ENCODE measurements at regions not wholly inside any gene's neighbourhood (a gene's known extent, or its start where the extent isn't known, plus 50 kb on each side); places are given as distances from the start of the nearest gene placed in this dataset.

DNA sequence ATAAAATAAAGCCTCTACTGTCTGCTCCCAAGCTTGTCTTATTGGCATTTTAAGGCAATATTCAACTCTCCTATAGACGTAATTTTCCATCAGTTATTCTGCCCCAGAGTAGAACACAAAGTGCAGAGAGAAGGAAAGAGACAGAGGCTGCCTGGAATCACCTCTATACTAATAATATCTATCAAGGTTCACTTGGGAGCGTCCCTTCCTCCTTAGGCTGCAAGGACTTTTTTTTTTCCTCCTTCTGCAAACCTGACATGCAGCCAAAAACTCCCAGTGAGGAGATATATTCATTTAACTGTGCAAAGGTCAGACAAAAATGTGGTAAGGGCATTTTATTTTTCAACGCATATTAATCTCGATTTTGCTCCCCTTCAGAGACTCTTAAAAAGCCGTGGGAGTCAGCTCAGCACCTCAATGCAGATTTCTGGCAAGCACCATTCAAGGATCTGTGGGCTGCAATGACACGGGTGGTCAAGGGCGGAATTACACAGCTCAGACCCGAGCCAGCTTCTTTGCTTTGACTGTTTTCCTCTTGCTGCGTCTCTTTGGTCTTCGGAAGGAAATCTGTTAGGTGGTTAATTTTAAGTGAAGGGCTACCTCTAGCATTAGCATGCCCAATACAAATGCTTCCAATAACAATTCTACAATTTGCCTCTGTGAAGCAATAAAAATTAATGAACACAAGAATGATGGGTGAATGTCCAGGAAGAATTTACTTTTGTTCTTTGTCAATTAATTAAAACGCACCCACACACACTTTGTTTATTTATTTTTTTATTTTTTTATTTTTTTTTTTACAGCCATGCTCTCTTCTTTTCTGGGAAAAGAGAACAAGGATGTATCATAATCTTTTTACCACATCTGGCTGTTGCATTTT lies 587.7 kb upstream of the GRAMD2B start:
- DNase-seq, result peak; percentile 47 to 59

DNA sequence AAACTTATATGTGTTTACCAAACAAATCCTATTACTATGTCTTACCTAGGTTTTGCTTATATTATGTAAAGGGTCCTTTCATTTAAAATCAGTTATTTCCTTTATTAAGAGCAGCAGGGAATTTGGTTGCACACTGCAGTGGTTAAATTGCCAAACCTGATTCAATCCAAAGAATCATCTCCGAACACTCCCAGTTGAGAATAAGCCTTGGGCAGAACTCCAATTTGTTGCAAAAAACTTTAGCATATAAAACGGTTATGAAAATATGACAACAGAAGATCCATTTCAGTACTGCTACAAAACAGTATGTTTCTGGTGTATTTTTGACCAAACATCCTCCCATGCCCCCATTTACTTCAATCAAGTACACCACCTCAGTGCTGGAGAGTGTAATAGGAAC lies 587.0 kb upstream of the GRAMD2B start:
- DNase-seq, result no peak

GRCh38 chr5:125837866-125838265 lies 585.3 kb upstream of the GRAMD2B start:
- DNase-seq, result no peak

GRCh38 chr5:125847561-125847960 lies 575.6 kb upstream of the GRAMD2B start:
- DNase-seq, result no peak

GRCh38 chr5:125848751-125849150 lies 574.5 kb upstream of the GRAMD2B start:
- no peak for DNase-seq

DNA sequence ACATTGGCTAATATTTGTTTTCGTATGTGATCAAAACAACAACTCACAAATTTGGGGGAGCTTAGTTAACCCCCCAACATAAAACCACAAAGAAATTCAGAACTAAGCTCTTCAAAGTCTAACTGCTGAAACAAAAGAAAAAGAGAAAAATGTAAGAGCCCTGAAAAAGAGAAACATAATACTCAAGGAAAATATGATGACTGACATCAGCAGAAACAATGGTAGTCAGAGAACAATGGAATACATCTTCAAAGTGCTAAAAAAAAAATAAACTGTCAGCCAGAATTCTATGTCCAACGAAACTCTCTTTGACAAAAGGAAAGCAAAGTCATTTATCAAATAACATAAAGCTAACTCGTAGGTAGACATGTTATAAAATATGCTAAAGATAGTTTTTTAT lies 566.3 kb upstream of the GRAMD2B start:
- DNase-seq, result no peak

- DNase-seq, result no peak
Observed at GRCh38 chr5:125863579-125863978, 559.6 kb upstream of the GRAMD2B start.

DNA sequence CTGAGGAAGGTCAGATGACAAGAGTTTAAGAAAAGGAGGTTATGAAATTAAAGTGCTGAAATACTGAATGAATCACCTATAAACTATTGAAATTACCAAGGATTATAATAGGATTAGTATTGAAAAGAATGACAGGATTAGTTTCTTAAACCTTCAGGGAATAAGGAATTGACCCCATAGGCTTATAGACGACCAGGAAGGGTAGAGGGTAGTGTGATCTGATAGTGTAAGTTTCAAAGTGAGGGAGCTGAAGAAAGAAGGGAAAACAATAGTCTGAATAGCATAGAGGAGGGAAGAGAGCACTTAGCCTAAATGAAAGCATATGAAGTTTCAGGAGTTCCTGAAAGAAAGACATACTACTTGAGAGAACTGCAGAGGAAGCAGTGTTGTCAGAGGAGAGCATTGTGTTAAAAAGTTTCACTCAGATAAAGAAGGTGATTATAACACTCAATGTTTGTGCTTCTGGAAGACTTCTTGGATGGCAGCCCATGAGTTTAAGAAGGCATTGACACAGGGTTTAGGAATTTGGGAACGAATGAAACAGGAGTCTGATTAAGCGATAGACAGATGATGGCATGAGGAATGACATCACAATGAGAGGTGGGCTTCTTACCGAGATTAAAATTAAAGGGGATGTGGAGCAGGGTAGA lies 557.9 kb upstream of the GRAMD2B start:
- DNase-seq, result no peak

- no peak for DNase-seq
Observed at GRCh38 chr5:125868036-125868435, 555.2 kb upstream of the GRAMD2B start.

DNA sequence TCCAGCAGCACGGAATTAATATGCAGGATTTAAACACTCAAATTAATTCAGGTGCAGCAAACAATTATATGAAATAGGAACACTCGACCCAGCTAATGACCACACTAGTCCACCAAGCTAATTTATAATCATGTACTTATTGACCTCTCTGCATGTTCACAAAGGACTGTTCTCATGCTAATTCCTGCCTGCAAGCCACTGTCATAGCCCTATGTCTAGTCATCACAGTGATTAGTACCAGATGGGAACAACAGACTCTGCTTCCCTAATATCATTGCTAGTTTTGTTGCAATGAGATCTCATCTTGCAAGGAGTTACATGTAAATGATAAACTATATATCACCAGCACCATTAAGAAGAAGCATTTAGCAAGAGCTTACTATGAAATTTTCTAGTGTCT lies 553.0 kb upstream of the GRAMD2B start:
- DNase-seq, result no peak

DNA sequence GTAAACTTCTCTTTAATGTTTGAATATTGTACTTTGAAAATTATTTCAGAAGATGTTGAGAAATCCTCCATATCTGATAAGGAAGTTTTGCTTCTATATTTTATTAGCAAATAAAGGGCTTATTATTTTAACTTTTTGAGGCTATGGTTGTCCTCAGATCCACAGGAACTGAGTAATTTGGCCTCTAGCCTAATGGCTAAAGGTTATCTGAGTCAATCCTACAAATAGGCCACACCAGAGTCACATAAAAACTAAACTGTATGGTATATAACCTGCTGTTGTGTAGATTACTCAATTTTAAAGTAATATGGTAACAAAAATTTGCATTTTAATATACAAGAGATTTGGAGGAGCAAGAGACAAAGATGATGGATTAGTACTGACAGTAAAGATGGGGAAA lies 549.2 kb upstream of the GRAMD2B start:
- DNase-seq, result no peak

GRCh38 chr5:125874717-125875116 lies 548.5 kb upstream of the GRAMD2B start:
- no peak for DNase-seq

GRCh38 chr5:125877248-125877647 lies 546.0 kb upstream of the GRAMD2B start:
- DNase-seq, result no peak

- no peak for DNase-seq
Observed at GRCh38 chr5:125882061-125882460, 541.1 kb upstream of the GRAMD2B start.

GRCh38 chr5:125883223-125883622 lies 540.0 kb upstream of the GRAMD2B start:
- no peak for DNase-seq

DNA sequence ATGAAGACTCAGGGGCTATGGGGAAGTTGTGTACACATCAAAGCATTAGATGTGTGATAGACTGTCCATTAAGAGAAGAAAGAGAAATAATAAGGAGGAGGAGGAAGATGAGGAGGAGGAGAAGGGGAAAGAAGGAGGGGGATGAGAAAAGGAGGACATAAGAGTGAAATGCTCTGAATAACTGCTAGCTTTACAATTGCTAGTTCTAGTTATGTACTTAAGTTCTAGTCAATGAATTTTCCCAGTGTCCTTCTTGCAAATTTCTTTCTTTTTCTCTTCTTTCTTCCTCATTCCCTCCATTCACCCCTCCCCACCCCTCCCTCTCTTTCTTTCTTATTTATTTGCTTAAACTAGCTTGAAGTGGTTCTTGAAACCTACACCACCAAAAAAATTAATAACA lies 534.9 kb upstream of the GRAMD2B start:
- DNase-seq, result no peak

DNA sequence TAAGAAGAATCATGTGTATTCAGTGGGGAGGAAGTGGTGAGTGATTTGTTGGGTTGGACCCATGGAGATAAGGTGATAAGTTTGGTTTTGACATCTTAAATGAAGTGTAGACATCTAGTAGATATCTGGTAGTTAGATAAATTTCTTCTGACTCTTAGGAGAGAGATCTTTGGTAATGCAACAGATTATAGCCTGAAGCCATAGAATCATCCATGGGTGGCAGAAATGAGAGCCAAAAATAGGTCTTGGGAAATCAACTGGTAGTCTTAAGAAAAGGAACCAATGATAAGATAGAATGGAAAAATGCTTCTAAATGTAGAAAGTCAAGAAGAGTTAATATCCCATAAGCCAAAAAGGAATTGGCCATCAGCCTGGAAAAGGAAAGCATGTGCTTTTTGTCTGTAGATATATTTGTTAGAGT lies 532.7 kb upstream of the GRAMD2B start:
- peak; percentile 57 to 61 for DNase-seq

GRCh38 chr5:125891061-125891725 lies 532.0 kb upstream of the GRAMD2B start:
- DNase-seq, result no peak

- no peak for DNase-seq
Observed at GRCh38 chr5:125894383-125894782, 528.8 kb upstream of the GRAMD2B start.

DNA sequence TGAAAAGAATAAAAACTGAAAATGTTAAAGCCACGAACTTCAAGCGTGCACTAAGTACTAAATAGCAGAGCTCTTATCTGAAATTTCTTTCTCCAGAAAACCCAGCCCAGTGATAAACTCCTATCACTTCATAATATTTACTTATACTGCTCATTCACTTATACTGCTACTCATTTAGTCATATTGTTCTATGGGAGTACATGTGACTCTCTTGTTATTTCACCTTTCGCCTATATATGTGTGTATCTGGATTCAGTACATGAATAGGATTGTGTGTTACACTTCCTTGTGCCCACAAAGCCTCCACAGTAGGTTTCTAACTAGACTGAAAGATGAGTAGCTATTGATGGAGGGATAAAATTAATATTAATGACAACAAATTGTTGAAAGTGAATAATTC lies 526.8 kb upstream of the GRAMD2B start:
- no peak for DNase-seq

- no peak for DNase-seq
Observed at GRCh38 chr5:125897089-125897488, 526.1 kb upstream of the GRAMD2B start.

- DNase-seq, result no peak
Observed at GRCh38 chr5:125898851-125899405, 524.3 kb upstream of the GRAMD2B start.

DNA sequence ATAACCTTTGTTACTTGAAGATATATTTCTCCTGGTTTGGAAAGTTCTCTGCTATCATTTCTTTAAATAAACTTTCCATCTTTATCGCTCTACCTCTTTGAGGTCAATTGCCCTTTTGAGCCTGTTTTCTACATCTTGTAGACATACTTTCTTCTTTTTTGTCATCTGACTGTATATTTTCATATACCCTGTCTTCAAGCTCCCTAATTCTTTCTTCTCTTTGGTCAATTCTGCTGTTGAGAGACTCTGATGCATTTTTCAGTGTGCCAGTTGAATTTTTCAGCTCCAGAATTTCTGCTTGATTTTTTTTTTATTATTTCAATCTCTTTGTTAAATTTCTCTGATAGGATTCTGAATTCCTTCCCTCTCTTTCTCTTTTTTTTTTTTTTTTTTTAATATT lies 511.2 kb upstream of the GRAMD2B start:
- no peak for DNase-seq

All from right lung (tissue), 2 donors.